GM12878 (cell line): ENCODE measurements at regions not wholly inside any gene's neighbourhood (a gene's known extent, or its start where the extent isn't known, plus 50 kb on each side); places are given as distances from the start of the nearest gene placed in this dataset.

ENCODE experiments used
- ATAC-seq: fragments of 200-7000 bp; cut with Tn5 transposase; 3 replicates; pipeline ENCODE4 v1.9.1; 2020; ENCODE audit warnings: mild to moderate bottlenecking, moderate library complexity
- BruUV-seq: library from RNA; stranded (reverse); fragments of 400-500 nt; replicated peaks from 2 replicates; lab custom pipeline; 2021; lab: Mats Ljungman, UMichigan
- CTCF ChIA-PET: fragments of 300-600 bp; sonication (Branson Sonifier 250); formaldehyde crosslinking; extraction: SDS; loops from one replicate; lab custom pipeline; 2021; ENCODE audit warnings: inconsistent platforms; lab: Yijun Ruan, JAX
- POLR2A ChIA-PET: fragments of 350-600 bp; formaldehyde crosslinking; extraction: SDS; loops from one replicate; lab custom pipeline; 2021; ENCODE audit warnings: inconsistent platforms; lab: Charles Lee
- RAD21 ChIA-PET: fragments of 300-600 bp; sonication (Branson Sonifier 250); formaldehyde crosslinking; loops from one replicate; lab custom pipeline; 2023; ENCODE audit warnings: antibody characterized with exemption; ENCODE audit not compliant: unreplicated experiment; lab: Charles Lee
- SMC1A ChIA-PET: fragments of 300-600 bp; sonication (Branson Sonifier 250); formaldehyde crosslinking; loops from one replicate; lab custom pipeline; 2023; ENCODE audit not compliant: unreplicated experiment, uncharacterized antibody; lab: Charles Lee
- DNase-seq: peaks from one replicate; pipeline ENCODE4 v3.0.0-alpha.2; 2011; ENCODE audit warnings: low read depth, low spot score
- FAIRE-seq: peaks from 3 replicates; lab custom pipeline; 2011; peaks lifted over from hg19 to GRCh38; lab: Jason Lieb, UNC
- H2AFZ ChIP-seq: 2 replicates; pipeline ENCODE4 v1.6.0; 2011; ENCODE audit warnings: low read depth, low read length, control low read depth; ENCODE audit not compliant: control insufficient read depth
- H3K27ac ChIP-seq: 2 replicates; pipeline ENCODE4 v1.5.1; 2011; ENCODE audit warnings: control low read depth; ENCODE audit not compliant: control insufficient read depth, insufficient read depth
- H3K27me3 ChIP-seq, 2 experiments: replicated peaks in 1 of 2; 2 replicates each; pipeline versions ENCODE4 v1.6.0 to v1.6.1; 2011; ENCODE audit warnings: low read length in 1 of 2; ENCODE audit not compliant: control insufficient read depth in 2 of 2, insufficient read depth in 2 of 2
- H3K36me3 ChIP-seq, 2 experiments: 2 replicates each; pipeline ENCODE4 v1.5.1; 2011; ENCODE audit warnings: low read length in 1 of 2; ENCODE audit not compliant: control insufficient read depth in 2 of 2, insufficient read depth in 2 of 2
- H3K4me1 ChIP-seq: 2 replicates; pipeline ENCODE4 v1.6.1; 2011; ENCODE audit warnings: mild to moderate bottlenecking, low read length, moderate library complexity, mixed read lengths; ENCODE audit not compliant: control insufficient read depth, insufficient read depth
- H3K4me2 ChIP-seq: 2 replicates; pipeline ENCODE4 v1.6.0; 2011; ENCODE audit warnings: control low read depth; ENCODE audit not compliant: control insufficient read depth, insufficient read depth
- H3K4me3 ChIP-seq: fragments of 200-600 bp; sonication (generic); 2 replicates; pipeline ENCODE4 v1.5.1; 2016
- H3K79me2 ChIP-seq: 2 replicates; pipeline ENCODE4 v1.6.0; 2011; ENCODE audit warnings: low read length; ENCODE audit not compliant: control insufficient read depth, insufficient read depth
- H3K9ac ChIP-seq: 2 replicates; pipeline ENCODE4 v1.8.0; 2011; ENCODE audit warnings: low read length, control low read depth, mixed read lengths; ENCODE audit not compliant: control insufficient read depth, insufficient read depth
- H3K9me3 ChIP-seq: replicated peaks from 3 replicates; pipeline ENCODE4 v1.5.1; 2011; ENCODE audit warnings: mild to moderate bottlenecking, low read length; ENCODE audit not compliant: control insufficient read depth, insufficient read depth
- H4K20me1 ChIP-seq: 2 replicates; pipeline ENCODE4 v1.6.0; 2011; ENCODE audit not compliant: control insufficient read depth, insufficient read depth
- ASH2L ChIP-seq: fragments of 300-600, 200-600 bp; sonication (generic); IDR thresholded peaks from 2 replicates; pipeline ENCODE4 v1.6.1; 2017; ENCODE audit warnings: low read depth, mild to moderate bottlenecking, borderline replicate concordance
- BCLAF1 ChIP-seq: fragments of 450-650 bp; IDR thresholded peaks from 2 replicates; pipeline ENCODE4 v1.6.1; 2017; ENCODE audit warnings: antibody characterized with exemption, mild to moderate bottlenecking, moderate library complexity
- BMI1 ChIP-seq: fragments of 450-650 bp; IDR thresholded peaks from 2 replicates; pipeline ENCODE4 v1.6.1; 2016; ENCODE audit warnings: mild to moderate bottlenecking, moderate library complexity, borderline replicate concordance
- ETV6 ChIP-seq, 2 experiments: fragments of 450-650 bp in 1 of 2; IDR thresholded peaks in 1 of 2; conservative IDR thresholded peaks in 1 of 2; 2 replicates each; pipeline ENCODE4 v1.6.1; 2014; ENCODE audit warnings: antibody characterized with exemption in 1 of 2, borderline replicate concordance in 1 of 2, low read depth in 1 of 2, mild to moderate bottlenecking in 1 of 2, moderate library complexity in 1 of 2
- PAX5 ChIP-seq: IDR thresholded peaks from 2 replicates; pipeline ENCODE4 v1.6.1; 2011; ENCODE audit warnings: low read depth, low read length, borderline replicate concordance
- SIN3A ChIP-seq: IDR thresholded peaks from 2 replicates; pipeline ENCODE4 v1.6.1; 2012; ENCODE audit warnings: low read depth, low read length, improper control_type of control experiment
- USF1 ChIP-seq: IDR thresholded peaks from 2 replicates; pipeline ENCODE4 v1.6.1; 2011; ENCODE audit warnings: borderline replicate concordance, low read depth, mild to moderate bottlenecking, moderate library complexity, mixed read lengths, low read length; ENCODE audit not compliant: insufficient read depth; ENCODE audit errors: extremely low read length
- ZBTB11 ChIP-seq: fragments of 450-650 bp; formaldehyde crosslinking; IDR thresholded peaks from 2 replicates; pipeline ENCODE4 v1.5.0; 2022; ENCODE audit warnings: mild to moderate bottlenecking, missing genetic modification characterization
- ZBTB40 ChIP-seq: fragments of 450-650 bp; IDR thresholded peaks from 2 replicates; pipeline ENCODE4 v1.6.1; 2016; ENCODE audit warnings: mild to moderate bottlenecking, moderate library complexity, borderline replicate concordance
- WGBS: methylation state at CpG from one replicate; pipeline ENCODE4 v1.1.6; 2016; ENCODE audit warnings: low lambda C conversion rate; ENCODE audit not compliant: insufficient replicate concordance, insufficient coverage; ENCODE audit errors: missing lambda C conversion rate; 5-methylcytosine and 5-hydroxymethylcytosine counted together
- in situ Hi-C: fragments of 300-500 bp; cut with MboI; formaldehyde crosslinking; loops from 9 replicates; pipeline ENCODE4 v1.14.3; 2018; ENCODE audit warnings: mixed read lengths
- intact Hi-C: fragments of 100-400 bp; cut with micrococcal nuclease; formaldehyde crosslinking; loops from one replicate; pipeline ENCODE4 v1.14.2; 2022; ENCODE audit not compliant: unreplicated experiment

- in situ Hi-C loops = no loop called here
- ATAC-seq (no peak), FAIRE-seq (no peak), DNase-seq (no peak)
- Histone ChIP-seq H4K20me1 (no peaks in the 10 kb centered on the region), H3K4me2 (no peak overlapping the region), H3K4me3 (no peak overlapping the region), H3K36me3 (no peaks in the 10 kb centered on the region), H3K79me2 (no peaks in the 10 kb centered on the region), H2AFZ (no peak overlapping the region), H3K9me3 (no peaks in the 10 kb centered on the region), H3K4me1 (peaks cover 6% of the 10 kb centered on the region), H3K9ac (no peak overlapping the region), H3K27ac (no peak overlapping the region), H3K27me3 (no peaks in the 10 kb centered on the region)
- 68% methylated on average over 5 of the region's 5 CpGs for WGBS
- BruUV-seq = no TSS peak
- ChIA-PET CTCF (no interaction called here), POLR2A (no interaction called here), SMC1A (interaction anchor here (1.1 to 1.8 kb wide), 2 partner anchors 15 to 34 kb away, joined by 3 to 4 read pairs; no protein-coding TSS in a partner anchor), RAD21 (no interaction called here)
- intact Hi-C loops = no loop called here
- no peak for TF ChIP-seq PAX5
- no peak for TF ChIP-seq BMI1
- TF ChIP-seq SIN3A = no peak
- TF ChIP-seq ZBTB11 (CRISPR knock-in tag) = no peak
- no peak for TF ChIP-seq ETV6 (conservative IDR thresholded peaks at IDR 0.05 in 1 of 2, IDR thresholded peaks at IDR 0.05 in 1 of 2; ENCODE audit: borderline replicate concordance in 1 of 2, low read depth in 1 of 2)
- no peak for TF ChIP-seq BCLAF1
- no peak for TF ChIP-seq USF1
- TF ChIP-seq ZBTB40 = no peak
- no peak for TF ChIP-seq ASH2L
These were observed 203.6 kb downstream of the EDEM1 start for GRCh38 chr3:5390936-5391625.
